Midbrain (tissue), 1 donor: ENCODE measurements at regions not wholly inside any gene's neighbourhood (a gene's known extent, or its start where the extent isn't known, plus 50 kb on each side); places are given as distances from the start of the nearest gene placed in this dataset.

Source experiments
- DNase-seq: peaks from one replicate; lab custom pipeline; 2025; lab: John Stamatoyannopoulos, UW

DNA sequence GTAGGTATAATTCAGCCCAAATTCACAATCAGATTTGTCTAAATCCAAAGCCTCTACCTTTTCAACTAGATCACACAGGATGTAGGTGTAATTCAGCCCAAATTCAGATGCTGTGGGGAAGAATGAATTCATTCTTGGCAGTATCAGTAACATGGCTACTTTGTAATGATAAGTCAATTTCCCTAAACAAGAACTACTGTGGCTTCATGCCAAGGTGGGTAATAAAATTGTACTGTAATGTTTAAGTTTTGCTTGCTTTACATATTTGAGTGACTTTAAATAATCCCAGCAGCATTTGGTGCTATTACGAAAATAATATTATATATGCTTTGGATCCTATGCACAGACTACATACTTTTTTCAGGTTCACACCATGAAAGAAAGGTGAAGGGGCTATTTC, 239.1 kb downstream of the HDGFL1 start:
- no peak for DNase-seq

DNA sequence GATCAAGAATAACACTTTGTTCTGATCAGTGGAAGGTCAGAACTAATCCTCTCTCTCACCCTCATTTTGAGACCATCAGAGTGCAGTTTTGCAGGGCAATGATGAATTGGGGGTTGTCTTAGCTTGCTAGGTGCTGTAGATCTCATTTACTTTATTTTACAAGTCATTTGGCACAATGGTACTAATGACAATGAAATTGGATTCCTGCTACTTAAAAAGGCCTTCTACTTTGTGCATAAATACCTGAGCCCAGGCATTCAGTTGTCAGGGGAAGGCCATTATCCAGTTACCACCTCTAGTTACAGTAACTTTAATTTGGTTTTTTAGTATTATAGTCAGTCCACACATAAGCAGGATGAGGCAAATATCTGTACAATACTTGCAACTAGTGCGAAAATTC, 240.0 kb downstream of the HDGFL1 start:
- DNase-seq = no peak

DNA sequence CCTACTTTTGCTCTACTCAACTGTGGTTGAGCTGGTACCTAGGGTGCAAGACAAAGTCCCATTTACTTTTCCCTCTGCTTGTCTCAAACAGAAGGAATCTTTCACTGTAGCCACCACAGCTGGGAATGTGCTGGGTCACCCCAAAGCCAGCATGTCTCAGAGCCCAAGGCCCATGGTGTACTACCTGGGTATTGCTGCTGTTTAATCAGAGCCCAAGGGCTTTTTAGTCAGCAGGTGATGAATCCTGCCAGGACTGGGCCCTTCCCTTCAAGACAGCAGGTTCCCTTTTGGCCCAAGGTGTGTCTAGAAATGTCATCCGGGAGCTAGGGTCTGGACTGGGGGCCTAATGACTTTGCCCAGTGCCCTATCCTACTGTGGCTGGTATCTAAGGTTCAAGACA, 249.8 kb downstream of the HDGFL1 start:
- no peak for DNase-seq

DNA sequence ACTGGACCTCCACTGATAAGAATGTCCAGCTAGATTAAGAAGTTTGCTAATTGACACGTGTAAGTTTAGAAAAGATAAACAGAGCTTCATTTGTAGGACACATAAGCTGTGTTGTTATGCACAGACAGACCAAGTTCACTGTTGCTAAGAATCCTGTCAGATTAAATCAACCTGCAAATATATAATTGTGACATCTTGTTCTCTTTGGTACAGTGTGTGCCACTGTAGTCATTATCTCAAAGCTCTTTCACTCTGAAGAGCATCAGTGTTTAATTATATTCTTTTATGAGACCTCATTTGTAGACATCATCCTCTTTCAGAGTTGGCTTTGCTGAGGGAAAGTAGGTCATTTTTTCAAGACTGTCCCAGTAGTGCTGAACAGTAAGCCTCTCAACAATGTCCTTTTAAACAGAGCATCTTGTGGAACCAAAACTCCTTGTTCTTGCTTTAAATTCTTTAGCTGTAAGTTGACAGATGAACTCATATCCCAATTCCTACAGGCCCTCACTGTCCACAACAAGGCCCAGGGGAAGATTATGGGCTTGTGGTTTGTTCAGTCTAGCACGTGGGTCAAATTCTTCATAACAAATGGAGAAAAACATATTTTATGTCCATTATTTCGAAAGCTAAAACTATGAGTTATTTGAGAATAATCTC, 252.4 kb downstream of the HDGFL1 start:
- DNase-seq = peak; percentile 8

GRCh38 chr6:22825210-22825609, 255.8 kb downstream of the HDGFL1 start:
- DNase-seq = no peak

DNA sequence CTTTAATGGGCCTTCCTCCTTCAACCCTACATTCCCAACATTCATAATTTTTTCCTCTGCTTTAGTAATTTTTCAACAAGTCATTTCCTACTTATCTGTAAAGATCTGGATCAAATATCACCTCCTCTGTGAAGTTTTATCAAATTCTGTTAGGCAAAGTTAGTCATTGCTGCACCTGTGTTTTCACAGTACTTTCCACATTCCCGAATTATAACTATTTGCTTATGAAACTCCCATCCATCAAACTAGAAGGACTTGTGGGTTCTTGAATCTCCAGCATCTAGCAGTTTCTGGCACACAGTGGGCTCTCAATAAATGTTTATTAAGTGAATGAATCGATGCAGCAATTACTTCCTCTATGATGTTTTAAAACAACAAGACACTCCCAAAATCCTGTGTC, 257.6 kb downstream of the HDGFL1 start:
- no peak for DNase-seq

DNA sequence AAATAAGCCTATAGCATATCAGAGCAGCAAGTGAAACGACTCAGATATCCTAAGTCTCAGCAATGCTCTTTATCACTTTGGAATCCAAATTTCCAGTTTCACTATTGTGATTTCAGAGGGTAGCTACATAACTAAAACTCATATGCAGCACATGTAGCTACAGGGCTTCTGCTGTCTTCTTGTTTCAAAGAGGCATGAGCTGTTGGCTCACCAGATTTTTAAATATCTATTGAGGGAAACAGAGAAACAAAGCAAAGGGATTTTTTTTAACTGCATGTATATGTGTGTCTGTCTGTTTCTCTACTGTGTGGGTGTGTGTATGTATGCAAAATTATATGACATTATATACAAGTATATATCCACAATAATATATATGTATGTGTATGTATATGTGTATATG, 258.4 kb downstream of the HDGFL1 start:
- DNase-seq = no peak

DNA sequence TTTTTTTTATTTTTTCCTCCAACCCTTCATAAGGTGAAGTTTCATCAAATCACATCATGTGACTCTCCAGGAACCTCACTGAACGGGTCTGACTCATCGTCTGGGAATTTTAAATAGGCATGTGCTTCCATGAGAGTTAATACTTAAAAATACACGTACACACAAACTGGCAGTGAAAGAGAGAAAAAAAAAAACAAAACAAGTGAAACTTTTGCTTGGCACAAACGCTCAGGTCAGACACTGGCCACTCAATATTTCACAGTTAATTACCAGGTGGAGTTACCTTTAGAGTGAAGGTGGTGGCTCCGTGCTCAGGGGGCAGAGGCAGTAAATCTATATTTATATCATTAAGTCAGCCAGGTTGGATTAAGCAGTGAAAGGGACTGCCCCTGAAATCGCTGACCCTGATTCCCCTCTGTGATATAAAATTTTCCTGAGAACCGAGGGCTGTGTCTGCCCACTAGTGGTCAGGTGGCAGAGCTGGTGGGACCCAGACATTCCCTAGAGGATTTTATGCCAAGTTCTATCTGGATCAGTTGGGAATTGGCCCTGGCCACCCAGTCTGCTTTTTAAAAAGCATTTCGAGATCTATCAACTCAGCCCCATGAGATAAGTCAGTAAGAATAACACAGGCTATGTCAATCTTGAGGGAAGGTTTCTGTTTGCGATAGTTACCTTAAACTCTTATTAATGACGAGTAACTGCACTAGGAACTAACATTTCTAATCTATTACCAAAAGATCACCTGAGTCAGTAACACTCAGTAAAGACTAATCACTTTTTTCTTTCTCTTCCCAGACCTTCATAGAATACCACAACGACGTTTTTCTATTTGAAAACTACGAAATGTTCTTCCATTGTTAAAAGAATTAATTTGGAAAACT, 259.1 kb downstream of the HDGFL1 start:
- DNase-seq = no peak

GRCh38 chr6:22829070-22829469, 259.7 kb downstream of the HDGFL1 start:
- DNase-seq = no peak

- DNase-seq = no peak
Measured at GRCh38 chr6:22830463-22830862, 261.1 kb downstream of the HDGFL1 start.

DNA sequence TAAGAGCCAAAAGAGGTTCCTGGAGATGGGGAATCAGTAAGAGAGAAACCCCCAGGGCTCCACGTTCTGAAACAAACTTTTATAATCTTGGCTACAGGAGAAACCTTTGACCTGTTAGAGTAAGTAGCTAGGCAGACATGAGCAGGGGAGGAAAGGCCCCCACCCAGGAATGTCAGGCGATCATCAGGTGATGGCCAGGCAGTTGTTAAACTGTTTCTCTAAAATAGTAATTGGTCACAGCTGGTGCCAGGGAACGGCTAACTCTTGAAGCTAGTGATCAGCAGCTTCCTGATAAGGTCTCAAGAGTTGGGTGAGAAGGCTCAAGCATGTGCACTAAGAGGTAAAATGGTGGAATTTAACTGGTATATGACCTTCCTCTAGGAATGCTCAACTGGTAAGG, 263.8 kb downstream of the HDGFL1 start:
- no peak for DNase-seq

DNA sequence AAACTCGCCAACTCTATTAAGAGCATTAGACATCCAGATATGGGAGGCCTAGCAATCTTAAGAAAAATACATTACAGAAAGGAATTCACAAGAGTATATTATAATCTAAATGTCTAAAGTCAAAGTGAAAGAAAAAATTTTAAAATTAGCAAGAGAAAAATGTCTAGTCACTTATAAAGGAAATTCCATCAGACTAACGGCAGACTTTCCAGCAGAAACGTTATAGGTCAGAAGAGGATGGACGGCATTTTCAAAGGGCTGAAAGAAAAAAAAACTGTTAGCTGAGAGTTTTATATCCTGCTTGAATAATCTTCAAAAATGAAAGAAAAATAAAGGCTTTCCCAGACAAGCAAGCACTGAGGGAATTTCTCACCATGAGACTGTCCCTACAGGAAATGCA, 269.0 kb downstream of the HDGFL1 start:
- DNase-seq = no peak

DNA sequence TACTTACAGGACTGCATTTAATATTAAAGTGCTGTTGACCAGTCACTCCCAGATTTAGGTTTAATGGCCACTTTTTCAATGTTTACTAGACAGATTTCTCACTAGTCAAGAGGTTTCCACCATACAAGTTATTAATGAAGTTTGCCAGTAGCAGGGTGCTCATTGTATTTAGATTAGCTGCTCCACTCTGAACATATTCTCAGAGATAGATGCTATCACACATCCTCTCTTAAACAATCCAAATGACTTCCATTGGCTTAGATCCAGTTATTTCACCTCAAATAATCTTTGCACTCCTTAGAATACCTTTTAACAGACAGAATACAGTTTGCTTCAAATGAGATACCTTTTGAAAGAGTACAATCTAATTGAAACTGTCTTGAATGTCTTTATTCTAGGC, 276.1 kb downstream of the HDGFL1 start:
- DNase-seq = no peak

GRCh38 chr6:22848121-22848520, 278.8 kb downstream of the HDGFL1 start:
- DNase-seq = no peak

GRCh38 chr6:22849921-22850320, 280.6 kb downstream of the HDGFL1 start:
- DNase-seq = no peak

DNA sequence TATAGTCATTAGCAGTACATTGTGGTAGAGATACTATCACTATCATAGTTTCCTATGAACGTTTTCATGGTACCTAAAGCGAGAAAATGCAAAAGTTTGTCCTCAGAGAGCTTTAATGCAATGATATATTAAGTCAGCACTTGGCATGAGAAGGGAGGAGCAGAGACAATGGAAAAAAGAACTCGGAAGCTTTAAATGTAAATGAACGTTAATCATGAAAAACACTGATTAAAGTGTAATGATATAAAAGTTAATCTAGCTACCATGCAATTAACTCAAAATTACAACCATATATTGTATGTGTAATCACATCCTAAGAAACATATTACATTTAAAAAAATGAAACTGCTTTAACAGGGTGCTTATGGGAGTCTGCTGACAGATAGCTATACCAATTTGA, 282.7 kb downstream of the HDGFL1 start:
- no peak for DNase-seq

GRCh38 chr6:22873513-22874136, 304.3 kb downstream of the HDGFL1 start:
- no peak for DNase-seq

DNA sequence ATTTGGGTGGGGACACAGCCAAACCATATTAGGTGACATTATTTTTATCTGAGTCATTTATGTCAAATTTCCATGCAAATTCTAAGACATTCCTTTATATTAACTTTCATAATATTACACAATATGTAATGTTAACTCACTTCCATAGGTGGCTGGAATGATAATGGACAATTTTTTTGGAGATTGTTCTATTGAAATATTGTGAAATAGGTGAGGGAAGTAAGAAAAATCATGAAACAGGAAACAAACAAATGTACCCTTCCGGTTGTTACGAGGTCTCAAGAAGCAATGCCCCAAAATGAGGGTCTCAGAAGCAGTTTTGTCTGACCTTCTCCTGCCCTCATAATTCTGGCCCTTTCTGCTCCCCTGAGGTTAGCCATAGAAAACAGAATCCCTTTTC, 306.5 kb downstream of the HDGFL1 start:
- no peak for DNase-seq

DNA sequence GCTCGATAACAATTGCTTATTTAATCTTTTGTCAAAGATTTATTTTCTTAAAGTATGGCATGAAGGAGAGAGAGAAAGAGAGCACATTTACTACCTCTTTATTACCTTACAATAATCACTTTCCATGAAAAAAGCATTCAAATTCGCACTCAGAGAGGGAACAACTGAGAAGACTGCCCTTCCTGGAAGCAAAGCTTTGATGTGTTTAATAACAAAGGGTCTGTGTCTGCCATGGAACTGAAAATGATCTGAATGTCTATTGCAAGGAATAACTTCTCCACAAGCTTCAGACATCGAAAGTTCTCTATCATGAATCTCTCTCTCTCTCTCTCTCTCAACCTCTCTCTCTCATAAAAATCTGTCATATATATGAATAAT, 308.9 kb downstream of the HDGFL1 start:
- no peak for DNase-seq

- DNase-seq = no peak
Measured at GRCh38 chr6:22878706-22879105, 309.3 kb downstream of the HDGFL1 start.

- DNase-seq = no peak
Measured at GRCh38 chr6:22880686-22881433, 311.5 kb downstream of the HDGFL1 start.

DNA sequence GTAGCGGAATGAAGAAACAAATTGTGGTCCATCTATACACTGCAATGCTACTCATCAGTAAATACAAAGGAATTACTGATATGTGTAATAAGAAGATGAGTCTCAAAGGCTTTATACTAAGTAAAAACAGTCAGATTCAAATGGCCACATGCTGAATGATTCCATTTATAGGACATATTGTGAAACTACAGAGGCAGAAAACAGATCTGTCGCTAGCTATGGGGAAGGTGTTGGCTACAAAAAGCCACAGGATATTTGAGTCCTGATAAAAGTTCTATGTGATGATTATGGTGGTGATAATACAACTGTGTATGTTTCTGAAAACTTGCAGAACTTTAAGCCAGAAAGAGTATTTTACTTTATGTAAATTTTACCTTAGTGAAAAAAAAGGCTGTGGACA, 313.2 kb downstream of the HDGFL1 start:
- no peak for DNase-seq
